HUES48 (cell line): ENCODE measurements at regions not wholly inside any gene's neighbourhood (a gene's known extent, or its start where the extent isn't known, plus 50 kb on each side); places are given as distances from the start of the nearest gene placed in this dataset.

Experiments
- H3K27ac ChIP-seq: one replicate; pipeline ENCODE4 v1.7.0; 2013; ENCODE audit warnings: low read depth, low read length, inconsistent platforms
- H3K27me3 ChIP-seq: 2 replicates; pipeline ENCODE4 v1.6.1; 2013; ENCODE audit warnings: mild to moderate bottlenecking, low read length; ENCODE audit not compliant: control insufficient read depth, insufficient read depth
- H3K36me3 ChIP-seq: 2 replicates; pipeline ENCODE4 v1.6.1; 2013; ENCODE audit warnings: low read length; ENCODE audit not compliant: control insufficient read depth, insufficient read depth
- H3K4me1 ChIP-seq: 2 replicates; pipeline ENCODE4 v1.6.1; 2013; ENCODE audit warnings: mild to moderate bottlenecking, low read length; ENCODE audit not compliant: control insufficient read depth, insufficient read depth
- H3K4me3 ChIP-seq: 2 replicates; pipeline ENCODE4 v1.5.1; 2013; ENCODE audit warnings: mild to moderate bottlenecking, low read depth, low read length
- H3K9ac ChIP-seq: 2 replicates; pipeline ENCODE4 v1.6.1; 2013; ENCODE audit warnings: mild to moderate bottlenecking, low read depth, low read length, moderate library complexity
- H3K9me3 ChIP-seq: 2 replicates; pipeline ENCODE4 v1.6.1; 2013; ENCODE audit warnings: low read length; ENCODE audit not compliant: control insufficient read depth, insufficient read depth

- Histone ChIP-seq H3K36me3 (no peaks in the 10 kb centered on the region), H3K9ac (no peak overlapping the region), H3K4me1 (no peaks in the 10 kb centered on the region), H3K4me3 (no peak overlapping the region), H3K27ac (no peak overlapping the region), H3K9me3 (no peaks in the 10 kb centered on the region), H3K27me3 (no peaks in the 10 kb centered on the region)
Measured at GRCh38 chr4:65202853-65203236, 467.4 kb downstream of the EPHA5 start.

DNA sequence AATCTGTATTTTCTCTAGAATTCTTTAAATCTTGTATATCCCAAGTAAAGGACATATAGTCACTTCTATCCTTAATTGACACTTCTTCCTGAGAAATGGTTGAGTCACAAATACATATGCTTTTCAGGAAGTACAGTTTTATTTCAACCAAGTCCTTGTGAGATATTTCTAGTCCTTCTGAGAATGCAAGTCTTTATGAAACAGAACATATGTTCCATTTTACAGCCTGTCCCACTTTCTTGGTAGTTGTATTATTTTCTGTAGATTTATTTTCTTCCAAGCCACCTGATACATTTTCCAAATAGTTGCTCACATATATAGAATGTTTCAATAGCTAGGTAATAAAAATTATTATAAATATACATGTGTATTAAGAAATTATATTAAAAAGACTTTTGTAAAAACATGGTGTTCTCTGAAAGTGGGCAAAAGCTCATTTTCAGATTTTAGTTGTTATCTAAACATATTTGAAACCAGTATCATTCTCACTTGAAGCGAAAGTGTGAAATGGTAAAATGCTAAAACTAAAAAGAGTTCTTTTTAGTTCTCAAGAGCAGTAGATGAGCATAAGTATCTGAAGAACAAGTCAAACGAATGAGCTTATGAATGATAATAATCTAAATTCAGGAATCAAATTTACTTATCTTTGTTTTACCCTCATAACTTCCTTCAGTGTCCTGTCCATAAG is 468.0 kb downstream of the EPHA5 start:
- no peak overlapping the region for H3K9ac ChIP-seq
- no peak overlapping the region for H3K27ac ChIP-seq
- H3K4me1 ChIP-seq = no peaks in the 10 kb centered on the region

GRCh38 chr4:65195666-65196065 is 474.6 kb downstream of the EPHA5 start:
- Histone ChIP-seq H3K4me1 (no peaks in the 10 kb centered on the region), H3K9ac (no peak overlapping the region), H3K9me3 (no peaks in the 10 kb centered on the region), H3K4me3 (no peak overlapping the region), H3K27me3 (no peaks in the 10 kb centered on the region), H3K27ac (no peak overlapping the region), H3K36me3 (no peaks in the 10 kb centered on the region)

More for the DNA sequence above, 468.0 kb downstream of the EPHA5 start:
- Histone ChIP-seq H3K36me3 (no peaks in the 10 kb centered on the region), H3K4me3 (no peak overlapping the region), H3K27me3 (no peaks in the 10 kb centered on the region), H3K9me3 (no peaks in the 10 kb centered on the region)

DNA sequence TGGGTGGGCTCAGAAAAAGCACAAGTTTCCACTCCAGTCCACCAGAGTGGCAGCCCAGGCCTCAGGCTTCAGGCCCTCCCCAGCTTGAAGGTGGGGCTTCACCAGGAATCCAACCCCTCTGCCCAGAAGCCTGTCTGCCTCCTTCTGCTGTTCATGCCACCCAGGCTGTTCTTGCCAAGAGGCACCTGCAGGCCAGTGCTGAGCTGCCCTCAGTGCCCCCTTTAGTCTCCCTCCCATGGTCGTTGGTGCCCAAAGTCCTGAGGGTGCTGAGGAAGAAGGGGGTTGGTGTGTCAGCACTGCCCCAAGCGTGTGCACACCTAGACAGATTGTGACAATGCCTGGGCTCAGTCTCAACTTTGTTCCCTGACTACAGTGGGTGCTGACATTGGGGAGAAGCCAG is 475.3 kb downstream of the EPHA5 start:
- Histone ChIP-seq H3K36me3 (no peaks in the 10 kb centered on the region), H3K9ac (no peak overlapping the region), H3K4me3 (no peak overlapping the region), H3K27me3 (no peaks in the 10 kb centered on the region), H3K27ac (no peak overlapping the region), H3K4me1 (no peaks in the 10 kb centered on the region), H3K9me3 (no peaks in the 10 kb centered on the region)

DNA sequence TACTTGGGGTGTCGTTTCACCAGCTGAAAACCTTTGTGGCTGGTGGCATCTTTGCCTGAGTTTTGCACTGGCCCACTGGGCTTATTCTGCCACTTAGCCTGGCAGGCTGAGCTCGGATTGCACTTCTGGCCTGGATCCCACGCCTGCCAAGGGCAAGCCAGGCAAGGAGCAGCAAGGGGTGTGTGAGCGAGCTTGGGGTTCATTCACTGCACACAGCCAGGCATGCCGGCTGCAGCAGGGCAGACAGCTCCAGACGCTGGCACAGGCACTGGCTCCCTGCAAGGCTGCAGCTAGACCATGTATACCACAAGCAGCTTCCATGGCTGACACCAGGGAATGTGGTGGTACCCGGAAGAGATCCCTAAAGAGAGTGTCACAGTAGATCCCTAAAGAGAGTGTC is 476.3 kb downstream of the EPHA5 start:
- no peak overlapping the region for H3K9ac ChIP-seq
- H3K27me3 ChIP-seq = no peaks in the 10 kb centered on the region
- no peaks in the 10 kb centered on the region for H3K4me1 ChIP-seq

DNA sequence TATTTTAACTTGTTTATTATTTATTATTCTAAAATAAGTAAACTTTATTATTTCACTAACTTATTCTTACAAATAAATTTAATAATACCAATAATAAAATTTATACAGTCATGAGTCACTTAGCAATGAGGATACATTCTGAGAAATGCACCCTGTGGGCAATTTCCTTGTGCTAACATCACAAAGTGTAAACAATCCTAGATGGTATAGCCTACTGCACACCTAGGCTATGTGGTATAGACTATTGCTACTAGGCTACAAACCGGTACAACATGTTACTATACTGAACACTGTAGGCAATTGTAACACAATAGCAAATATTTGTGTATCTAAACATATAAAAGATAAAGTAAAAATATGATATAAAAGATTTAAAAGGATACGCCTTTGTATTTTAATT is 479.5 kb downstream of the EPHA5 start:
- no peak overlapping the region for H3K27ac ChIP-seq
- no peaks in the 10 kb centered on the region for H3K9me3 ChIP-seq
- H3K4me3 ChIP-seq = no peak overlapping the region
- H3K36me3 ChIP-seq = no peaks in the 10 kb centered on the region
- no peaks in the 10 kb centered on the region for H3K27me3 ChIP-seq
- H3K9ac ChIP-seq = no peak overlapping the region
- H3K4me1 ChIP-seq = no peaks in the 10 kb centered on the region

More for the DNA sequence above, 476.3 kb downstream of the EPHA5 start:
- Histone ChIP-seq H3K9me3 (no peaks in the 10 kb centered on the region), H3K4me3 (no peak overlapping the region), H3K27ac (no peak overlapping the region), H3K36me3 (no peaks in the 10 kb centered on the region)

- H3K4me3 ChIP-seq = no peak overlapping the region
- H3K9ac ChIP-seq = no peak overlapping the region
- H3K27me3 ChIP-seq = no peaks in the 10 kb centered on the region
- no peak overlapping the region for H3K27ac ChIP-seq
- no peaks in the 10 kb centered on the region for H3K4me1 ChIP-seq
- H3K36me3 ChIP-seq = no peaks in the 10 kb centered on the region
- no peaks in the 10 kb centered on the region for H3K9me3 ChIP-seq
Measured at GRCh38 chr4:65175585-65175984, 494.7 kb downstream of the EPHA5 start.

GRCh38 chr4:65170768-65171514 is 499.3 kb downstream of the EPHA5 start:
- H3K4me3 ChIP-seq = no peak overlapping the region
- H3K4me1 ChIP-seq = no peaks in the 10 kb centered on the region
- no peak overlapping the region for H3K27ac ChIP-seq
- no peaks in the 10 kb centered on the region for H3K9me3 ChIP-seq
- H3K27me3 ChIP-seq = no peaks in the 10 kb centered on the region
- no peak overlapping the region for H3K9ac ChIP-seq
- H3K36me3 ChIP-seq = no peaks in the 10 kb centered on the region

GRCh38 chr4:65167719-65168118 is 502.6 kb downstream of the EPHA5 start:
- Histone ChIP-seq H3K9ac (no peak overlapping the region), H3K9me3 (no peaks in the 10 kb centered on the region), H3K36me3 (no peaks in the 10 kb centered on the region), H3K4me1 (no peaks in the 10 kb centered on the region), H3K27me3 (no peaks in the 10 kb centered on the region), H3K27ac (no peak overlapping the region), H3K4me3 (no peak overlapping the region)

GRCh38 chr4:65152205-65152604 is 518.1 kb downstream of the EPHA5 start:
- no peak overlapping the region for H3K4me3 ChIP-seq
- H3K9me3 ChIP-seq = 0 out of 2 replicates have a peak, but pooled peaks cover 1% of the 10 kb centered on the region
- no peak overlapping the region for H3K27ac ChIP-seq
- H3K4me1 ChIP-seq = no peaks in the 10 kb centered on the region
- H3K9ac ChIP-seq = no peak overlapping the region
- no peaks in the 10 kb centered on the region for H3K36me3 ChIP-seq
- no peaks in the 10 kb centered on the region for H3K27me3 ChIP-seq

DNA sequence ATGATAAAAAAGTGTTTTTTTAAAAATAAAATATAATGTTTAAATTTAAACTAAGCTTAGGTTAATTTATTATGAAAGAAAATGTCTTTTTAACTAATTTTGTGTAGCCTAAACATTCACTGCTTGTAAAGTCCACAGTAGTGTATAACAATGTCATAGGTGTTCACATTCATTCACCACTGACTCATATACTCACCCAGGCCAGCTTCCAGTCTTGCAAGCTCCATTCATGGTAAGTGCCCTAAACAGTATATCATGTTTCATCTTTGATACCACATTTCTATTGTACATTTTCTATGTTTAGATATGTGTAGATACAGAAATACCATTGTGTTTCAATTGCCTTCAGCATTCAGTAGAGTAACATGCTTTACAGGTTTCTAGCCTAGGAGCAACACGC is 530.3 kb downstream of the EPHA5 start:
- no peaks in the 10 kb centered on the region for H3K27me3 ChIP-seq

More for the DNA sequence above, 530.3 kb downstream of the EPHA5 start:
- H3K4me1 ChIP-seq = no peaks in the 10 kb centered on the region
- no peak overlapping the region for H3K4me3 ChIP-seq
- H3K36me3 ChIP-seq = no peaks in the 10 kb centered on the region
- peaks cover 17% of the 10 kb centered on the region for H3K9me3 ChIP-seq
- no peak overlapping the region for H3K27ac ChIP-seq
- H3K9ac ChIP-seq = no peak overlapping the region
